HEK293 (cell line): ENCODE measurements at regions not wholly inside any gene's neighbourhood (a gene's known extent, or its start where the extent isn't known, plus 50 kb on each side); places are given as distances from the start of the nearest gene placed in this dataset.

Experiments
- CTCF ChIP-seq: fragments of 450-650 bp; formaldehyde crosslinking; IDR thresholded peaks from 2 replicates; pipeline ENCODE4 v1.5.1; 2016; ENCODE audit warnings: missing biosample characterization, missing genetic modification characterization
- HOXC10 ChIP-seq: sonication (generic); formaldehyde crosslinking; IDR thresholded peaks from 2 replicates; pipeline ENCODE4 v1.8.1; 2023; ENCODE audit warnings: mild to moderate bottlenecking, missing genetic modification reagents
- KLF8 ChIP-seq: fragments of 450-650 bp; formaldehyde crosslinking; IDR thresholded peaks from 2 replicates; pipeline ENCODE4 v1.5.1; 2016; ENCODE audit warnings: missing biosample characterization, missing genetic modification characterization
- PBX3 ChIP-seq: sonication (generic); formaldehyde crosslinking; IDR thresholded peaks from 2 replicates; pipeline ENCODE4 v1.8.1; 2022; ENCODE audit warnings: mild to moderate bottlenecking, moderate library complexity, missing genetic modification reagents
- REPIN1 ChIP-seq: fragments of 450-650 bp; formaldehyde crosslinking; IDR thresholded peaks from 2 replicates; pipeline ENCODE4 v1.5.1; 2017; ENCODE audit warnings: missing biosample characterization, missing genetic modification characterization, low read depth
- YY1 ChIP-seq: fragments of 450-650 bp; formaldehyde crosslinking; IDR thresholded peaks from 2 replicates; pipeline ENCODE4 v1.5.1; 2018; ENCODE audit warnings: missing biosample characterization, missing genetic modification characterization
- ZBTB7A ChIP-seq: fragments of 450-650 bp; formaldehyde crosslinking; IDR thresholded peaks from 2 replicates; pipeline ENCODE4 v1.5.1; 2016; ENCODE audit warnings: low read depth, missing biosample characterization, missing genetic modification characterization
- ZNF184 ChIP-seq: fragments of 450-650 bp; IDR thresholded peaks from 2 replicates; pipeline ENCODE4 v1.5.1; 2018; ENCODE audit warnings: missing biosample characterization, mild to moderate bottlenecking, missing genetic modification characterization
- ZNF274 ChIP-seq, 2 experiments: fragments of 200-500 bp in 1 of 2; fragments of 450-650 bp in 1 of 2; sonication (Bioruptor generic) in 1 of 2; formaldehyde crosslinking in 1 of 2; IDR thresholded peaks; 2 replicates each; pipeline versions ENCODE4 v1.5.1 to v1.6.1; 2014 to 2016; ENCODE audit warnings: borderline replicate concordance in 1 of 2, inconsistent platforms in 1 of 2, low read length in 1 of 2, missing biosample characterization in 1 of 2, missing genetic modification characterization in 1 of 2
- ZNF544 ChIP-seq: fragments of 450-650 bp; formaldehyde crosslinking; IDR thresholded peaks from 2 replicates; pipeline ENCODE4 v1.5.0; 2017; ENCODE audit warnings: missing biosample characterization, missing genetic modification characterization
- ZNF555 ChIP-seq: fragments of 450-650 bp; formaldehyde crosslinking; conservative IDR thresholded peaks from 2 replicates; pipeline ENCODE4 v1.5.1; 2017; ENCODE audit warnings: missing biosample characterization, mild to moderate bottlenecking, missing genetic modification characterization, inconsistent platforms
- ZNF76 ChIP-seq: fragments of 450-650 bp; formaldehyde crosslinking; IDR thresholded peaks from 2 replicates; pipeline ENCODE4; 2016; ENCODE audit warnings: low read depth, missing biosample characterization, missing genetic modification characterization, borderline replicate concordance
- ZSCAN18 ChIP-seq: fragments of 450-650 bp; formaldehyde crosslinking; IDR thresholded peaks from 2 replicates; pipeline ENCODE4 v1.5.1; 2016; ENCODE audit warnings: missing biosample characterization, missing genetic modification characterization
- TF ChIP-seq, protein P1 (sequence below): fragments of 450-650 bp; formaldehyde crosslinking; IDR thresholded peaks from 2 replicates; pipeline ENCODE4 v1.5.1; 2016; ENCODE audit warnings: missing biosample characterization, missing genetic modification characterization

GRCh38 chr11:98561877-98562395 is 458.8 kb upstream of the CNTN5 start:
- TF ChIP-seq CTCF (tag by site-specific recombination): no peak
- TF ChIP-seq ZNF544: no peak
- TF ChIP-seq, protein P1, sequence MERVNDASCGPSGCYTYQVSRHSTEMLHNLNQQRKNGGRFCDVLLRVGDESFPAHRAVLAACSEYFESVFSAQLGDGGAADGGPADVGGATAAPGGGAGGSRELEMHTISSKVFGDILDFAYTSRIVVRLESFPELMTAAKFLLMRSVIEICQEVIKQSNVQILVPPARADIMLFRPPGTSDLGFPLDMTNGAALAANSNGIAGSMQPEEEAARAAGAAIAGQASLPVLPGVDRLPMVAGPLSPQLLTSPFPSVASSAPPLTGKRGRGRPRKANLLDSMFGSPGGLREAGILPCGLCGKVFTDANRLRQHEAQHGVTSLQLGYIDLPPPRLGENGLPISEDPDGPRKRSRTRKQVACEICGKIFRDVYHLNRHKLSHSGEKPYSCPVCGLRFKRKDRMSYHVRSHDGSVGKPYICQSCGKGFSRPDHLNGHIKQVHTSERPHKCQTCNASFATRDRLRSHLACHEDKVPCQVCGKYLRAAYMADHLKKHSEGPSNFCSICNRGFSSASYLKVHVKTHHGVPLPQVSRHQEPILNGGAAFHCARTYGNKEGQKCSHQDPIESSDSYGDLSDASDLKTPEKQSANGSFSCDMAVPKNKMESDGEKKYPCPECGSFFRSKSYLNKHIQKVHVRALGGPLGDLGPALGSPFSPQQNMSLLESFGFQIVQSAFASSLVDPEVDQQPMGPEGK: no peak
- no peak for TF ChIP-seq ZNF274 (IDR thresholded peaks at IDR 0.05; ENCODE audit: low read length)
- TF ChIP-seq ZNF274 (tag by site-specific recombination; IDR thresholded peaks at IDR 0.05; ENCODE audit: borderline replicate concordance): no peak
- no peak for TF ChIP-seq ZSCAN18
- TF ChIP-seq ZNF76: no peak
- TF ChIP-seq KLF8 (tag by site-specific recombination): no peak
- no peak for TF ChIP-seq YY1 (tag by site-specific recombination)
- TF ChIP-seq REPIN1 (tag by site-specific recombination): no peak
- no peak for TF ChIP-seq PBX3 (CRISPR knock-in tag)
- no peak for TF ChIP-seq HOXC10 (CRISPR knock-in tag)
- no peak for TF ChIP-seq ZBTB7A (tag by site-specific recombination)
- TF ChIP-seq ZNF184 (tag by site-specific recombination): no peak
- TF ChIP-seq ZNF555 (tag by site-specific recombination): no peak
